HG03521 (cell line): ENCODE measurements at regions not wholly inside any gene's neighbourhood (a gene's known extent, or its start where the extent isn't known, plus 50 kb on each side); places are given as distances from the start of the nearest gene placed in this dataset.
A peak's percentile ranks its signal among the peaks of the same experiment; 100 is the strongest.
"Not testable (repeated sequence)": the region's sequence is repeated elsewhere in the genome, so short reads cannot be mapped to it uniquely, and the experiment has no call there.

Experiments used
- ATAC-seq: cut with Tn5 transposase; IDR thresholded peaks from one replicate; pipeline ENCODE4 v1.9.1; 2021; ENCODE audit warnings: mild to moderate bottlenecking, moderate library complexity; ENCODE audit not compliant: unreplicated experiment

GRCh38 chr7:65453341-65454030, 79.8 kb downstream of the ZNF92 start:
- ATAC-seq = no peak

- ATAC-seq = no peak
These were observed 80.8 kb downstream of the ZNF92 start for GRCh38 chr7:65454469-65454868.

GRCh38 chr7:65455050-65455449, 81.4 kb downstream of the ZNF92 start:
- not testable (repeated sequence) for ATAC-seq

- no peak for ATAC-seq
These were observed 84.0 kb downstream of the ZNF92 start for GRCh38 chr7:65457705-65458104.

GRCh38 chr7:65459438-65459837, 85.8 kb downstream of the ZNF92 start:
- ATAC-seq = no peak

- ATAC-seq = no peak
These were observed 88.6 kb downstream of the ZNF92 start for GRCh38 chr7:65462148-65462716.

- ATAC-seq = no peak
These were observed 89.5 kb downstream of the ZNF92 start for GRCh38 chr7:65463184-65463583.

- ATAC-seq = not testable (repeated sequence)
These were observed 96.4 kb downstream of the ZNF92 start for GRCh38 chr7:65469919-65470558.

GRCh38 chr7:65471587-65471986, 97.9 kb downstream of the ZNF92 start:
- no peak for ATAC-seq

- no peak for ATAC-seq
These were observed 101.5 kb downstream of the ZNF92 start for GRCh38 chr7:65475040-65475726.

GRCh38 chr7:65475734-65476319, 102.2 kb downstream of the ZNF92 start:
- ATAC-seq = peak; percentile 93

- no peak for ATAC-seq
These were observed 103.7 kb downstream of the ZNF92 start for GRCh38 chr7:65477326-65477725.

GRCh38 chr7:65489260-65489767, 115.7 kb downstream of the ZNF92 start:
- ATAC-seq = no peak

- not testable (repeated sequence) for ATAC-seq
These were observed 123.0 kb downstream of the ZNF92 start for GRCh38 chr7:65496697-65497096.

GRCh38 chr7:65503434-65504152, 129.9 kb downstream of the ZNF92 start:
- no peak for ATAC-seq

- not testable (repeated sequence) for ATAC-seq
These were observed 131.1 kb downstream of the ZNF92 start for GRCh38 chr7:65504504-65505319.

- not testable (repeated sequence) for ATAC-seq
These were observed 131.6 kb downstream of the ZNF92 start for GRCh38 chr7:65505320-65505633.

- not testable (repeated sequence) for ATAC-seq
These were observed 135.1 kb downstream of the ZNF92 start for GRCh38 chr7:65508581-65509367.
